Cardiac fibroblast (primary cell): ENCODE measurements at regions not wholly inside any gene's neighbourhood (a gene's known extent, or its start where the extent isn't known, plus 50 kb on each side); places are given as distances from the start of the nearest gene placed in this dataset.
"Not testable (repeated sequence)": the region's sequence is repeated elsewhere in the genome, so short reads cannot be mapped to it uniquely, and the experiment has no call there.

ENCODE experiments used
- DNase-seq, 2 donors: peaks; one replicate each; pipeline versions ENCODE4 v3.0.0 to v3.0.0-alpha.2; 2010; ENCODE audit warnings: low read depth in 2 of 2
- H3K4me3 ChIP-seq, 2 donors: replicated peaks in 1 of 2; 1 replicate in 1 of 2; 2 replicates in 1 of 2; pipeline ENCODE4 v1.5.1; 2011; ENCODE audit warnings: low read depth in 2 of 2, low read length in 2 of 2, mild to moderate bottlenecking in 2 of 2, moderate library complexity in 1 of 2
- CTCF ChIP-seq: IDR thresholded peaks from one replicate; pipeline ENCODE4 v1.5.1; 2011; ENCODE audit warnings: low read depth, mild to moderate bottlenecking, low read length, inconsistent platforms

- no peak for DNase-seq
- no peak overlapping the region for H3K4me3 ChIP-seq
- TF ChIP-seq CTCF = no peak
These were observed 286.2 kb downstream of the C11orf87 start for GRCh38 chr11:109708184-109708583.

GRCh38 chr11:109714444-109714843 is 292.5 kb downstream of the C11orf87 start:
- not testable (repeated sequence) for H3K4me3 ChIP-seq, DNase-seq

GRCh38 chr11:109715424-109715823 is 293.4 kb downstream of the C11orf87 start:
- not testable (repeated sequence) for H3K4me3 ChIP-seq, DNase-seq

- DNase-seq = no peak
- TF ChIP-seq CTCF = no peak
- H3K4me3 ChIP-seq = no peak overlapping the region
These were observed 304.1 kb downstream of the C11orf87 start for GRCh38 chr11:109726061-109726460.

GRCh38 chr11:109728056-109728455 is 306.1 kb downstream of the C11orf87 start:
- H3K4me3 ChIP-seq = no peak overlapping the region
- DNase-seq = no peak
- TF ChIP-seq CTCF = no peak

- H3K4me3 ChIP-seq = no peak overlapping the region
- no peak for TF ChIP-seq CTCF
- DNase-seq = no peak
These were observed 307.8 kb downstream of the C11orf87 start for GRCh38 chr11:109729761-109730160.

- no peak for TF ChIP-seq CTCF
- no peak for DNase-seq
These were observed 308.7 kb downstream of the C11orf87 start for GRCh38 chr11:109730669-109731068.

GRCh38 chr11:109731451-109731850 is 309.5 kb downstream of the C11orf87 start:
- no peak for TF ChIP-seq CTCF
- H3K4me3 ChIP-seq = no peak overlapping the region

More at GRCh38 chr11:109730669-109731068, 308.7 kb downstream of the C11orf87 start:
- no peak overlapping the region for H3K4me3 ChIP-seq

More at GRCh38 chr11:109731451-109731850, 309.5 kb downstream of the C11orf87 start:
- peak in 1 of 2 donors; percentile 25 for DNase-seq
